H7 (cell line): ENCODE measurements at regions not wholly inside any gene's neighbourhood (a gene's known extent, or its start where the extent isn't known, plus 50 kb on each side); places are given as distances from the start of the nearest gene placed in this dataset.

Source experiments
- DNase-seq: peaks from one replicate; pipeline ENCODE4 v3.0.0; 2012
- H3K27me3 ChIP-seq: 2 replicates; pipeline ENCODE4 v1.6.0; 2011; ENCODE audit warnings: mild to moderate bottlenecking, low read length; ENCODE audit not compliant: control insufficient read depth, insufficient read depth
- H3K36me3 ChIP-seq: replicated peaks from 2 replicates; pipeline ENCODE4 v1.5.1; 2011; ENCODE audit warnings: low read length; ENCODE audit not compliant: control insufficient read depth, insufficient read depth
- H3K4me3 ChIP-seq: 2 replicates; pipeline ENCODE4 v1.5.1; 2011; ENCODE audit warnings: low read depth, mild to moderate bottlenecking, control low read depth, low read length, moderate library complexity; ENCODE audit not compliant: insufficient read depth

DNA sequence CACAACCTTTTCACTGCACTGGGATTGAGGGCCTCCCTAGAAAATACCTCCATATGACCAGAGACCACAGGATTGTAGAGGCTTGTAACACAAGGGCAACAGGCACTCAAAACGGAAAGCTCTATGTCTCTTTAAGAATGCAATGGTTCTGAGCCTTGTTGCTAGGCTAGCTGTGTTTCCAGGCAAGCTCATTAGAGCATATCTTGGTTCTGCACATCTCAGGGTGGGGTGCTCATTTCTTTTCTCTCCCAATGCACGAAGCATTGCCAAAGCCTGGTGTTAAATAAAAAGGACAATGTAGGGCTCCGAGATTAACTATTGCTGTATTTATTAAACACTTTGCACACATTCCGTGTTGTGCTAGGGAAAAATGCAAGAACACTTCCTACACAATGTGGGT lies 315.9 kb downstream of the PRDM2 start:
- DNase-seq = no peak
- peaks cover 2% of the 10 kb centered on the region; the same call in 1 of the 2 replicates for H3K27me3 ChIP-seq
- H3K4me3 ChIP-seq = no peak overlapping the region
- no peaks in the 10 kb centered on the region for H3K36me3 ChIP-seq

DNA sequence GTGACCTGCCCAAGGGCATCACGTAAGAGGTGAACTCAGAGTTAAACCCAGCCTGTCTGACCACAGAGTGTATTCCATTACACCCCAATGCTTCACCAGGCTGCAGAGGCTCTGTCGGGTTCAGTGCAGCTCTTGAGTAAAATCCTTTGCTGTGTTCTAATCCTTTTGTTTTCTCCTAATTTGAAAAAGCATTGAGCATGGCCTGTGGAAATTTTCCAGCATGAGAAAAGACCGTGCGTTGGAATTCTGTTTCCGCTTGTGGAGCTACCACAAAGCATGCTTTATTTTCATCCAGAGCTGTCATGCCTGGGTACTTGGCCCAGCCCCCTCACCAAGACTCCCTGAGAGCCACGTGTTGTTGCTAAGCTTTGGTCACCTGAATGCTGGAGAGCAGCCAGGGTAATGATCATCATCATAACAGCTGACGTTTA lies 317.6 kb downstream of the PRDM2 start:
- DNase-seq = no peak
- Histone ChIP-seq H3K4me3 (no peak overlapping the region), H3K36me3 (no peaks in the 10 kb centered on the region), H3K27me3 (peaks cover 2% of the 10 kb centered on the region; the same call in 1 of the 2 replicates)

DNA sequence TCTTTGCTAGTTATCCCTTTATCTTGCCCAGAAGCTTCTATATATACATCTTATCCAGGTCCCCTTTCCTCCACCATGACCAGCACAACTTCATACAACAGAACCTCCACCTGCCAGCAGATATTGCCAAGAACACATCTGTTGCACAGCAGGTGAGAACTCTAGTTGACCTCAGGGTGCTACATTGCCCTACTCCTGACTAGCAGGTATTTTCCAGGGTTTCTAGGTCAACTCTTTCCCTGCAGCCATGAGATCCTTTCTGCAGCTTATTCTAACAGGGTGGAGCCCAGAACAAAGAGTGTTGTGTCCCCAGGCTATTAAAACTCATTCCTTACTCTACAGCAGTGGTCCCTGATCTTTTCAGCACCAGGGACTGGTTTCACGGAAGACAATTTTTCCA lies 319.5 kb downstream of the PRDM2 start:
- no peaks in the 10 kb centered on the region for H3K36me3 ChIP-seq
- no peak for DNase-seq
- H3K27me3 ChIP-seq = no peaks in the 10 kb centered on the region; the same call in 1 of the 2 replicates
- H3K4me3 ChIP-seq = no peak overlapping the region

DNA sequence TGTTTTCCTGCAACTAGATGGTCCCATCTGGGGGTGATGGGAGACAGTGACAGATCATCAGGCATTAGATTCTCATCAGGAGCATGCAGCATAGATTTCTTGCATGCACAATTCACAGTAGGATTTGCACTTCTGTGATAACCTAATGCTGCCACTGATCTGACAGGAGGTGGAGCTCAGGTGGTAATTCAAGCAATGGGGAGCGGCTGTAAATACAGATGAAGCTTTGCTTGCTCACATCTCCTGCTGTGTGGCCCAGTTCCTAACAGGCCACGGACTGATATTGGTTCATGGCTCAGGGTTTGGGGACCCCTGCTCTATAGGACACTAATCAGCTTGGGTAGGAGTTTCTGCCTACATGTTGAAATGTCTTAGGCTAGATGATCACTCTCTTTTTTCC lies 320.0 kb downstream of the PRDM2 start:
- H3K27me3 ChIP-seq = no peaks in the 10 kb centered on the region; the same call in 1 of the 2 replicates
- no peaks in the 10 kb centered on the region for H3K36me3 ChIP-seq
- no peak overlapping the region for H3K4me3 ChIP-seq
- DNase-seq = no peak

DNA sequence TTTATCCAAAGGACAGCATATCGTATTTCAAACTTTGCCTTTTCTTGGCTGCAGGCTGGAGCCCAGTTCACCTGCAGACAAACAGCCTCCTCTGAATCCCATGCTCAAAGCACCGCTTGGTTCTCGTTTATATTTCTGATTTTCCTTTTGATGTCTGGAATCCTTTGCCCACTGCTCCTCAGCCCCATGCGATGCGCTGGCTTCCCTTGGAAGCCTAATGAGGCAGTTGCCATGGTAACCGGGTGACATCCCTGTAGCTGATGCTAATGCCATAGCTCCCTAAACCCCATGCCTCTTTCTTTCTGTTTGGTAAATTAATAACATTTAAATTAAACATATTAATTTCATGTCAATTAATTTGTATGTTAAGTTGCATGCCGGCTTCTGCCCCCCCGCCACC lies 327.1 kb downstream of the PRDM2 start:
- no peak overlapping the region for H3K4me3 ChIP-seq
- no peaks in the 10 kb centered on the region for H3K36me3 ChIP-seq
- no peaks in the 10 kb centered on the region; the same call in 1 of the 2 replicates for H3K27me3 ChIP-seq
- DNase-seq = no peak

- no peaks in the 10 kb centered on the region for H3K36me3 ChIP-seq
- no peak for DNase-seq
- H3K4me3 ChIP-seq = no peak overlapping the region
- peaks cover 3% of the 10 kb centered on the region; the same call in 1 of the 2 replicates for H3K27me3 ChIP-seq
Observed at GRCh38 chr1:14031461-14031860, 331.5 kb downstream of the PRDM2 start.

- Histone ChIP-seq H3K27me3 (peaks cover 3% of the 10 kb centered on the region; the same call in 1 of the 2 replicates), H3K4me3 (no peak overlapping the region), H3K36me3 (no peaks in the 10 kb centered on the region)
- DNase-seq = no peak
Observed at GRCh38 chr1:14034506-14034905, 334.5 kb downstream of the PRDM2 start.

DNA sequence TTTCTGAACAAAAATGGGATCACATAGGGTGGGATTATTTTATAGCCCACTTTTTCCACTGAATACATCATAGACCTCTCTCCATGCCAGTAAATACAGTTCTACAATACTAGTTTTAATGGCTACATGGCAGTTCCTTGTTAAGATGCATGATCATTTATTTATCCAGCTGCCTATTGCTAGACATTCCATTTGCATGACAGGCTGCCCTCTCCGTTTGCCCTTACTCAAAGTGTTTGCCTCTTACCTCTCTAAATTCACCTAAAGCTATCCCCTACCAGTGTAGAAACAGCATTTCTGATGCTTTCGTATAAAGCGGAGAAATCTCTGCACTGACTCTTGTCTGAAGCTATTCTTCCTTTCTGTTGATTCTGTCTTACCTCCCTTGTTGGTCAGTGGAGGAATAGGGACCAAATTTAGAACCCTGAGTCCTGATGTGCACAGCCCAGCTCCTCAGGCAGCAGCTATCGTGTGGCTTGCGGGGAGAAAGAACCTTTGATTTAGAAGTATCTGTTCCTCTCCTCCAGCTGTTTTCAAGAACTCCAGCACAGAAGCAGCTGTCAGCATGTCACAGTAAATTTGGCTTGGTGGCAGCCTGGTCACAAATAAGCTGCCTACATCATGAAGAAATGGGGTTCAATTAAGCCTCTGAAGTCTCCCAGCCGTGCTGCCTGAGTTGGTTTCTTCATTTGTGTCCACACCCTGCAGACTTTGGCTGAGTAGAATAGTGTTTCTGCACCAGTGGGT lies 337.3 kb downstream of the PRDM2 start:
- DNase-seq = no peak
- Histone ChIP-seq H3K36me3 (no peaks in the 10 kb centered on the region), H3K27me3 (peaks cover 2% of the 10 kb centered on the region; the same call in 1 of the 2 replicates), H3K4me3 (no peak overlapping the region)

- no peak overlapping the region for H3K4me3 ChIP-seq
- no peaks in the 10 kb centered on the region for H3K36me3 ChIP-seq
- H3K27me3 ChIP-seq = no peaks in the 10 kb centered on the region
- no peak for DNase-seq
Observed at GRCh38 chr1:14039582-14040430, 339.8 kb downstream of the PRDM2 start.

- Histone ChIP-seq H3K36me3 (no peaks in the 10 kb centered on the region), H3K27me3 (no peaks in the 10 kb centered on the region), H3K4me3 (no peak overlapping the region)
- no peak for DNase-seq
Observed at GRCh38 chr1:14049965-14050364, 350.0 kb downstream of the PRDM2 start.

DNA sequence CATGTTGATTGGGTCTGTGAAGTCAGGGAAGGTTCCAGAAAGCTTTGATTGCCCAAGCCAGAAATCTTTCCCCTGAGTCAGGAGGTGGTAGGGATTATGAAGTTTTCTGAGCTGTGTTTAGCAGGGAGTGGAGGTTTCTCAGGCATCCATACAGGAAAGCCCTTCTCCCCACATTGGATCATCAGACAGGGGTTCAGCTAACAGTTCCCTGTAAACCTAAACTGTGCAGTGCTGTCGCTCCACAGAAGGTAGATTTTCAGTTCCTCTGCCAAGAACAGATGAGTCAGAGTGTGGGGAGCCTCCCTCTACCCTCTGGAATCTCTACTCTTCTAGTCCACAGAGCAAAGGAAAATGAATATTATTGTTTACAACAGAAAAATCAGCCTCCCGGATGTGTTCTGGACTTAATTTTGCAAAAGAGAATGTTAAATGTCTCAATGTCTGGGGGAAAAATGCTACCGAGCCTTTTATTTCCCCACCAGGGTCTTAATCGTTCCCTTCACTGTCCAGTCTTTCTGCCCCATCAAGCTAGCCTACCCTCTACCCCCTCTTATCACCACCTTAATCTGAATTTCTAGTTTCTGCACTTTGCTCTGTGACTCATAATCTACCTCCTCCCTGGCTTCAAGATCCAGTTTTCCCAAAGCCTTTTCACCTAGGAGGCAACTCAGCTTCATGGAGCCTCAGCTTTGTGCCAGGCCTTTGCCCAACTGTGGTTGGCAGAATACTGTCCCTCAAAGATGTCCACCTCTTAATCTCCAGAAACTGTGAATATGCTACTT lies 355.6 kb downstream of the PRDM2 start:
- Histone ChIP-seq H3K36me3 (no peaks in the 10 kb centered on the region), H3K27me3 (no peaks in the 10 kb centered on the region), H3K4me3 (no peak overlapping the region)
- DNase-seq = no peak

DNA sequence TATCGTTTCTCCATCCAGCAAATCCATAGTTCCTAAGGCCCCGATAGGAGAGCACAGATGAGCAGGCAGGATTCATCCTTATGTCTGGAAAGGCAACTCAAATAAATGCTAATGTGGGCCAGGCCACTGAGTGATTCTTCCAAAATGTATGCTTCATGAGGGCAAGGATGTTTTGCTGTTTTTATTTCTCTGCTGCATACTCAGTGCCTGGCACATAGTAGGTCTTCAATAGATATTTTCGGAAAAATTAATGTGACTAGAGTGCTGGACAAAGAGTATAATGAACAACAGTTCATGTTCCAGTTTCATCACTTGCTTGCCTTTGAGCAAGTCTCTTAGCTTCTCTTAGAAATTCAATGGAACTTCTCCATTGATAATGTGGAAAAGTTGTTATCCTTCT lies 357.7 kb downstream of the PRDM2 start:
- no peak for DNase-seq
- Histone ChIP-seq H3K4me3 (no peak overlapping the region), H3K27me3 (no peaks in the 10 kb centered on the region), H3K36me3 (no peaks in the 10 kb centered on the region)

DNA sequence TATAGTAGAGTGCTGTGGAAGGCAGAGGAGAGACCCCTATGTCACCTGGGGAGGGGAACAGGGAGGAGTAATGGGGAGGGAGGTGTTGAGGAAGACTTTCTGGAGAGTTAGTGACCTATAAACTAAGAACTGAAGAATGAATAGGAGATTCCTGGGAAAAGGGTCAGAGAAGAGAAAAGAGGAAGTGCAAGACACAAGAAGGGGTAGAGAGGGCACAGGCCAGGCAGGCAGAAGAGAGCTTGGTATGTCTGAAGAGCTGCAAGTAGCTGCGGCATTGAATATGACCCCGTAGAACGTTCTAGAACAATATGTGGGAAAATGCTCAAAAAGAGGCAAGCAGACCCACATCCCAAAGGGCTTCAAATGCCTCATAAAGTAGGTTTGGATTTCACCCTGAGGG lies 361.2 kb downstream of the PRDM2 start:
- Histone ChIP-seq H3K27me3 (no peaks in the 10 kb centered on the region), H3K36me3 (no peaks in the 10 kb centered on the region), H3K4me3 (no peak overlapping the region)
- no peak for DNase-seq

DNA sequence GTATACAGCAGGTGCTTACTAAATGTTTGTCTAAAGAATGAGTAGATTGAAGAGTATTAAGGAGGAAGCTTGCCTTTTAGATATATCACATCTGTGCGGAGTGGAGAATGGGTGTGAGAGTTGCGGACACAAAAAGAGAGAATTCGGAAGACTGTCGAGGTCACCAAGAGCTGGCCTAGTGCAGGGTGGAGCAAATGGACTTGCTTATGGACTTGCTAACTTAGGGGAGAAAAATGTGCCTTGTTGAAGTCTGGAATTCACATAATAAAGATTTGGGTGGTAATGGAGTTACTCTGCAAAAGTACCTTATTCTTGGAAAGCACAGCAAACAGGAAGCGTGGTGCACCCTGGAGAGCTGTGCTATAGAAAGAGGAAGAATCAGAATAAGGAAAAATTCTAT lies 361.7 kb downstream of the PRDM2 start:
- no peak for DNase-seq
- H3K27me3 ChIP-seq = no peaks in the 10 kb centered on the region; the same call in 1 of the 2 replicates
- no peaks in the 10 kb centered on the region for H3K36me3 ChIP-seq
- no peak overlapping the region for H3K4me3 ChIP-seq
